Astrocyte (in vitro differentiated cells and primary cell): ENCODE measurements at regions not wholly inside any gene's neighbourhood (a gene's known extent, or its start where the extent isn't known, plus 50 kb on each side); places are given as distances from the start of the nearest gene placed in this dataset.

Experiments used
- DNase-seq: peaks from one replicate; pipeline ENCODE4 v3.0.0-alpha.2; 2010; ENCODE audit warnings: low read depth
- FAIRE-seq: peaks from 2 replicates; lab custom pipeline; 2011; peaks lifted over from hg19 to GRCh38; lab: Jason Lieb, UNC
- H2AFZ ChIP-seq: 2 replicates; pipeline ENCODE4 v1.6.0; 2012; ENCODE audit warnings: low read depth, low read length, inconsistent platforms
- H3K27ac ChIP-seq: 2 replicates; pipeline ENCODE4 v1.5.1; 2011; ENCODE audit warnings: low read depth, low read length, inconsistent platforms
- H3K27me3 ChIP-seq: 2 replicates; pipeline ENCODE4 v1.6.0; 2011; ENCODE audit warnings: low read length, inconsistent platforms; ENCODE audit not compliant: insufficient read depth
- H3K36me3 ChIP-seq: 2 replicates; pipeline ENCODE4 v1.5.1; 2011; ENCODE audit warnings: low read length, inconsistent platforms; ENCODE audit not compliant: insufficient read depth
- H3K4me1 ChIP-seq: 2 replicates; pipeline ENCODE4 v1.5.1; 2011; ENCODE audit warnings: low read length, inconsistent platforms; ENCODE audit not compliant: insufficient read depth
- H3K4me2 ChIP-seq: 2 replicates; pipeline ENCODE4 v1.6.0; 2012; ENCODE audit warnings: low read length, inconsistent platforms
- H3K4me3 ChIP-seq: 2 replicates; pipeline ENCODE4 v1.5.1; 2011; ENCODE audit warnings: low read depth, mild to moderate bottlenecking, low read length, inconsistent platforms; ENCODE audit not compliant: insufficient read depth
- H3K79me2 ChIP-seq: 2 replicates; pipeline ENCODE4 v1.6.0; 2012; ENCODE audit warnings: mild to moderate bottlenecking, low read length, inconsistent platforms; ENCODE audit not compliant: insufficient read depth
- H3K9ac ChIP-seq: 2 replicates; pipeline ENCODE4 v1.6.0; 2012; ENCODE audit warnings: mild to moderate bottlenecking, low read length, inconsistent platforms
- H3K9me3 ChIP-seq: 2 replicates; pipeline ENCODE4 v1.5.1; 2012; ENCODE audit warnings: low read depth, mild to moderate bottlenecking, low read length, inconsistent platforms; ENCODE audit not compliant: insufficient read depth
- H4K20me1 ChIP-seq: 2 replicates; pipeline ENCODE4 v1.6.0; 2012; ENCODE audit warnings: low read length, inconsistent platforms; ENCODE audit not compliant: insufficient read depth
- H3K27ac Mint-ChIP-seq: one replicate; pipeline ENCODE4 v1.8.0; 2021; ENCODE audit warnings: mild to moderate bottlenecking, mixed read lengths; ENCODE audit not compliant: unreplicated experiment
- H3K27me3 Mint-ChIP-seq: one replicate; pipeline ENCODE4 v1.8.0; 2021; ENCODE audit warnings: low read depth, mixed read lengths; ENCODE audit not compliant: unreplicated experiment
- H3K36me3 Mint-ChIP-seq: one replicate; pipeline ENCODE4 v1.8.0; 2021; ENCODE audit warnings: low read depth, mixed read lengths; ENCODE audit not compliant: unreplicated experiment
- H3K4me1 Mint-ChIP-seq: one replicate; pipeline ENCODE4 v1.8.0; 2021; ENCODE audit warnings: low read depth, mixed read lengths; ENCODE audit not compliant: unreplicated experiment
- H3K4me3 Mint-ChIP-seq: one replicate; pipeline ENCODE4 v1.8.0; 2021; ENCODE audit warnings: mild to moderate bottlenecking, moderate library complexity, mixed read lengths; ENCODE audit not compliant: unreplicated experiment
- H3K9me3 Mint-ChIP-seq: one replicate; pipeline ENCODE4 v1.8.0; 2021; ENCODE audit warnings: mild to moderate bottlenecking, mixed read lengths; ENCODE audit not compliant: unreplicated experiment
- EZH2 ChIP-seq: IDR thresholded peaks from 2 replicates; pipeline ENCODE4 v1.6.1; 2012; ENCODE audit warnings: mild to moderate bottlenecking, low read length, inconsistent platforms; ENCODE audit not compliant: insufficient read depth
- TF ChIP-seq, protein P1 (sequence below): IDR thresholded peaks from 2 replicates; pipeline ENCODE4 v1.5.1; 2011; ENCODE audit warnings: low read depth, mild to moderate bottlenecking, inconsistent platforms, low read length, moderate library complexity; ENCODE audit not compliant: insufficient read depth

DNA sequence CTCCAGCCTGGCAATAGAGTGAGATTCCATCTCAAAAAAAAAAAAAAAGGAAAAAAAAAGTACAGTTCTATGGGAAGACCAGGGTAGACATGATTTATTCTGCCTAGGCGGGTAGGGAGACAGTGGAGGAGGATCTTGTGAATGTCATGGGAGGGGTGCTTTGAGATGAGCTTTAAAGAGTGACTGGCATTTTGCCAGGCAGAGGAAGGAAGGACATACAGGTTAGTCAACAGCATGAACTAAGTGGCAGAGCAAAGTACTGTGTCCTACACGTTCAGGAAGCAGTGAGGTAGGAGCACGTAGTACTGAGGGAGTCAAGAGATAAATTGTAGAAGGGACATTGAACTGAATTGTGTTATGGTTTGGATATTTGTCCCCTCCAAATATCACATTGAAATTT is 451.5 kb downstream of the TOX3 start:
- no peaks in the 10 kb centered on the region for H3K79me2 ChIP-seq
- no peak overlapping the region for H3K9ac ChIP-seq
- no peaks in the 10 kb centered on the region for H3K4me1 ChIP-seq
- no peak overlapping the region for H3K4me3 ChIP-seq
- Mint-ChIP-seq H3K36me3 (no peaks in the 10 kb centered on the region), H3K4me1 (no peaks in the 10 kb centered on the region), H3K9me3 (no peaks in the 10 kb centered on the region), H3K27ac (no peak overlapping the region), H3K4me3 (no peak overlapping the region), H3K27me3 (peaks cover 4% of the 10 kb centered on the region)
- H4K20me1 ChIP-seq, result no peaks in the 10 kb centered on the region
- no peaks in the 10 kb centered on the region for H3K9me3 ChIP-seq
- H3K4me2 ChIP-seq, result no peak overlapping the region
- no peaks in the 10 kb centered on the region for H3K36me3 ChIP-seq
- no peak for DNase-seq
- no peak for TF ChIP-seq EZH2
- TF ChIP-seq, protein P1, sequence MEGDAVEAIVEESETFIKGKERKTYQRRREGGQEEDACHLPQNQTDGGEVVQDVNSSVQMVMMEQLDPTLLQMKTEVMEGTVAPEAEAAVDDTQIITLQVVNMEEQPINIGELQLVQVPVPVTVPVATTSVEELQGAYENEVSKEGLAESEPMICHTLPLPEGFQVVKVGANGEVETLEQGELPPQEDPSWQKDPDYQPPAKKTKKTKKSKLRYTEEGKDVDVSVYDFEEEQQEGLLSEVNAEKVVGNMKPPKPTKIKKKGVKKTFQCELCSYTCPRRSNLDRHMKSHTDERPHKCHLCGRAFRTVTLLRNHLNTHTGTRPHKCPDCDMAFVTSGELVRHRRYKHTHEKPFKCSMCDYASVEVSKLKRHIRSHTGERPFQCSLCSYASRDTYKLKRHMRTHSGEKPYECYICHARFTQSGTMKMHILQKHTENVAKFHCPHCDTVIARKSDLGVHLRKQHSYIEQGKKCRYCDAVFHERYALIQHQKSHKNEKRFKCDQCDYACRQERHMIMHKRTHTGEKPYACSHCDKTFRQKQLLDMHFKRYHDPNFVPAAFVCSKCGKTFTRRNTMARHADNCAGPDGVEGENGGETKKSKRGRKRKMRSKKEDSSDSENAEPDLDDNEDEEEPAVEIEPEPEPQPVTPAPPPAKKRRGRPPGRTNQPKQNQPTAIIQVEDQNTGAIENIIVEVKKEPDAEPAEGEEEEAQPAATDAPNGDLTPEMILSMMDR, result no peak
- H2AFZ ChIP-seq, result no peak overlapping the region
- no peak for FAIRE-seq
- no peaks in the 10 kb centered on the region for H3K27me3 ChIP-seq
- H3K27ac ChIP-seq, result no peak overlapping the region

DNA sequence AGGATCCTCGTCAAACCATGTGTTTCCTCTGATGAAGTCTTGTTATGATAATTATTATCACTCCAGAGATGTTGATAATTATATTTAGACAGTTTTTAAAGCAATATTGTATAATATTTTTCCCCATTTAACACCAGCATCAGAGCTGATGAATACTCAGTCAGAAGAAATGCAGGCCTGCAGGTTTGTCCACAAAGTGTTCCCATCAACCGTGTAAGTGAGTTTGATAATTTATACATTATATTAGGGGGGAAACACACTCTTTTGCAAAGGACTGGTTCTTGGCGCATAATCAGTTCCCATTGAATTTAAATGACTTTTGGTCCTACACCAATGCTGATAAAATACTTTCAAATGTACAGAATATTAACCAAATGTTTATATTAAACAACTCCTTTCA is 454.8 kb downstream of the TOX3 start:
- H3K36me3 Mint-ChIP-seq, result no peaks in the 10 kb centered on the region
- Histone ChIP-seq H3K9me3 (no peaks in the 10 kb centered on the region), H3K79me2 (no peaks in the 10 kb centered on the region), H2AFZ (no peak overlapping the region), H4K20me1 (no peaks in the 10 kb centered on the region), H3K9ac (no peak overlapping the region), H3K4me2 (no peak overlapping the region), H3K27ac (no peak overlapping the region), H3K36me3 (no peaks in the 10 kb centered on the region), H3K27me3 (no peaks in the 10 kb centered on the region), H3K4me3 (no peak overlapping the region), H3K4me1 (no peaks in the 10 kb centered on the region)
- no peak overlapping the region for H3K27ac Mint-ChIP-seq
- peaks cover 4% of the 10 kb centered on the region for H3K27me3 Mint-ChIP-seq
- FAIRE-seq (no peak), DNase-seq (no peak)
- no peaks in the 10 kb centered on the region for H3K9me3 Mint-ChIP-seq
- no peak for TF ChIP-seq EZH2
- TF ChIP-seq, protein P1, result no peak
- no peak overlapping the region for H3K4me3 Mint-ChIP-seq
- no peaks in the 10 kb centered on the region for H3K4me1 Mint-ChIP-seq

DNA sequence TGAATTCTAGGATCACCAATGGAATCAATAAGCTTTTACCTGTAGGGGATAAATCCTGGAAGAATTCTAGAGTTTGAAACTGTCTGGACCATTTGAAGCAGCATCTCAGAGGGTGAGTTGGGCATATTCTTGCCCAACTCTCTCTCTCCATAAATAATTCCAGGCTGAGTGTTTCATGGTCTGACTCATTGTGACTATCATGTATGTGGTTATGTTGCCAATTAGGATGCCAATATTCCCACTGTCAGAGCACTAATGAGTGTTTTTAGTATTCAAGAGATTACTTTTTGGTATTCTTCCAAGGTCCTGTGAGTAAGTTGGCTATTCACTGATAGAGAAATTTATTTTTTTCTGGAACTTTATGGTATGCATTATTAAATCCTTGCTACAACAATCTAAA is 456.9 kb downstream of the TOX3 start:
- no peak for TF ChIP-seq EZH2
- TF ChIP-seq, protein P1, result no peak
- H3K4me2 ChIP-seq, result no peak overlapping the region
- no peaks in the 10 kb centered on the region for H3K27me3 ChIP-seq
- Mint-ChIP-seq H3K4me3 (no peak overlapping the region), H3K4me1 (no peaks in the 10 kb centered on the region), H3K27ac (no peak overlapping the region), H3K9me3 (no peaks in the 10 kb centered on the region), H3K36me3 (no peaks in the 10 kb centered on the region), H3K27me3 (no peaks in the 10 kb centered on the region)
- FAIRE-seq, result no peak
- H3K79me2 ChIP-seq, result no peaks in the 10 kb centered on the region
- H3K36me3 ChIP-seq, result no peaks in the 10 kb centered on the region
- no peak overlapping the region for H3K9ac ChIP-seq
- H3K4me3 ChIP-seq, result no peak overlapping the region
- no peaks in the 10 kb centered on the region for H3K4me1 ChIP-seq
- no peaks in the 10 kb centered on the region for H4K20me1 ChIP-seq
- no peak overlapping the region for H2AFZ ChIP-seq
- no peak overlapping the region for H3K27ac ChIP-seq
- DNase-seq, result peak; percentile 42
- H3K9me3 ChIP-seq, result no peaks in the 10 kb centered on the region
